Panc1 (cell line): ENCODE measurements at regions not wholly inside any gene's neighbourhood (a gene's known extent, or its start where the extent isn't known, plus 50 kb on each side); places are given as distances from the start of the nearest gene placed in this dataset.

Source experiments
- ATAC-seq: fragments of 200-7000 bp; cut with Tn5 transposase; 2 replicates; pipeline ENCODE4 v1.9.1; 2020; ENCODE audit warnings: mild to moderate bottlenecking, moderate library complexity
- BruUV-seq: library from RNA; stranded (reverse); fragments of 400-500 nt; replicated peaks from 2 replicates; lab custom pipeline; 2021; lab: Mats Ljungman, UMichigan
- CTCF ChIA-PET: fragments of 300-600 bp; sonication (Branson Sonifier 250); formaldehyde crosslinking; loops from one replicate; lab custom pipeline; 2022; ENCODE audit warnings: antibody characterized with exemption; lab: Charles Lee
- POLR2A ChIA-PET: fragments of 300-600 bp; sonication (Branson Sonifier 250); formaldehyde crosslinking; loops from one replicate; lab custom pipeline; 2022; ENCODE audit warnings: antibody characterized with exemption; lab: Charles Lee
- DNase-seq: peaks from one replicate; pipeline ENCODE4 v3.0.0-alpha.2; 2010; ENCODE audit warnings: low read depth, low spot score
- H3K27ac ChIP-seq: 2 replicates; pipeline ENCODE4 v1.5.1; 2011; ENCODE audit warnings: mild to moderate bottlenecking, low read length, inconsistent platforms
- H3K27me3 ChIP-seq: fragments of 200-500 bp; sonication (Bioruptor generic); 2 replicates; pipeline ENCODE4 v1.6.0; 2014; ENCODE audit warnings: low read length, inconsistent platforms; ENCODE audit not compliant: control insufficient read depth, insufficient read depth
- H3K36me3 ChIP-seq: fragments of 200-500 bp; sonication (Bioruptor generic); 2 replicates; pipeline ENCODE4 v1.5.1; 2014; ENCODE audit warnings: inconsistent platforms, mild to moderate bottlenecking, low read length, moderate library complexity; ENCODE audit not compliant: control insufficient read depth, insufficient read depth
- H3K4me1 ChIP-seq: 2 replicates; pipeline ENCODE4 v1.5.1; 2011; ENCODE audit warnings: inconsistent platforms, mild to moderate bottlenecking, low read length, moderate library complexity; ENCODE audit not compliant: control insufficient read depth, insufficient read depth
- H3K4me3 ChIP-seq, 2 experiments: 2 replicates each; pipeline ENCODE4 v1.5.1; 2011 to 2012; ENCODE audit warnings: low read depth in 2 of 2, low read length in 2 of 2, mild to moderate bottlenecking in 2 of 2, inconsistent platforms in 1 of 2, moderate library complexity in 1 of 2
- H3K9me3 ChIP-seq: fragments of 200-500 bp; sonication (Bioruptor generic); 2 replicates; pipeline ENCODE4 v1.5.1; 2014; ENCODE audit warnings: low read depth, mild to moderate bottlenecking, inconsistent platforms, low read length, moderate library complexity; ENCODE audit not compliant: control insufficient read depth, insufficient read depth
- POLR2AphosphoS5 ChIP-seq: IDR thresholded peaks from 2 replicates; pipeline ENCODE4 v1.6.1; 2012; ENCODE audit warnings: mild to moderate bottlenecking, low read depth, low read length, moderate library complexity
- SIN3A ChIP-seq: IDR thresholded peaks from 2 replicates; pipeline ENCODE4 v1.6.1; 2012; ENCODE audit warnings: low read depth, mild to moderate bottlenecking, low read length, moderate library complexity, borderline replicate concordance; ENCODE audit not compliant: insufficient read depth
- TCF7L2 ChIP-seq: IDR thresholded peaks from 2 replicates; pipeline ENCODE4 v1.6.1; 2011; ENCODE audit warnings: mild to moderate bottlenecking, low read depth, low read length, inconsistent platforms
- in situ Hi-C: cut with HindIII; loops from 2 replicates; pipeline ENCODE4 v1.10.0; 2016; ENCODE audit warnings: low sequenced_read_pairs, low pct_unique_long_range_greater_than_20kb
- intact Hi-C: fragments of 100-400 bp; cut with micrococcal nuclease; formaldehyde crosslinking; loops from one replicate; pipeline ENCODE4 v1.10.0; 2022; ENCODE audit not compliant: unreplicated experiment
- TF ChIP-seq, protein P1 (sequence below), 2 experiments: IDR thresholded peaks; 2 replicates each; pipeline ENCODE4 v1.6.1; 2011 to 2012; ENCODE audit warnings: low read depth in 2 of 2, control low read depth in 1 of 2, low read length in 1 of 2, mild to moderate bottlenecking in 1 of 2, moderate library complexity in 1 of 2; ENCODE audit not compliant: insufficient read depth in 1 of 2
- TF ChIP-seq, protein P2 (sequence below): fragments of 450-650 bp; IDR thresholded peaks from 2 replicates; pipeline ENCODE4 v1.5.1; 2017; ENCODE audit warnings: mild to moderate bottlenecking

DNA sequence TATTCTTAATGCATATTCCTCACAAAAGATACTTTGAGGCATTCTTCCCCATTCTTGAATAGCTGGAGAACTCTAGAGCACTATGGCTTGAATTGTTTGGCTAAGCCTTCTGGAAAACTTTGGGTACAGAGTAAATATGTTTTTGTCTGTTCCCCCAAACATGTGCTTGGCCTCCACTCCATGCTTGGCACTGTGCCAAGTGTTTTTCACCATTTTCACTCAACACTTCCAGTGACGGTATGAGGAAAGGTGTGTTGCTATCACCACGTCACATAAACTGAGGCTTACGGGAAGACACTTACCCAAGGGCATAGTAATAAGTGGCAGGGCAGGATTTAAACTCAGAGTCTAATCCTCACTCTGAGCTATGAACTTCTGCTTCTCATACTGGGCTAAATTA is 318.2 kb downstream of the WDR11 start:
- TF ChIP-seq POLR2AphosphoS5 (no peak), SIN3A (no peak), TCF7L2 (no peak)
- TF ChIP-seq, protein P1, sequence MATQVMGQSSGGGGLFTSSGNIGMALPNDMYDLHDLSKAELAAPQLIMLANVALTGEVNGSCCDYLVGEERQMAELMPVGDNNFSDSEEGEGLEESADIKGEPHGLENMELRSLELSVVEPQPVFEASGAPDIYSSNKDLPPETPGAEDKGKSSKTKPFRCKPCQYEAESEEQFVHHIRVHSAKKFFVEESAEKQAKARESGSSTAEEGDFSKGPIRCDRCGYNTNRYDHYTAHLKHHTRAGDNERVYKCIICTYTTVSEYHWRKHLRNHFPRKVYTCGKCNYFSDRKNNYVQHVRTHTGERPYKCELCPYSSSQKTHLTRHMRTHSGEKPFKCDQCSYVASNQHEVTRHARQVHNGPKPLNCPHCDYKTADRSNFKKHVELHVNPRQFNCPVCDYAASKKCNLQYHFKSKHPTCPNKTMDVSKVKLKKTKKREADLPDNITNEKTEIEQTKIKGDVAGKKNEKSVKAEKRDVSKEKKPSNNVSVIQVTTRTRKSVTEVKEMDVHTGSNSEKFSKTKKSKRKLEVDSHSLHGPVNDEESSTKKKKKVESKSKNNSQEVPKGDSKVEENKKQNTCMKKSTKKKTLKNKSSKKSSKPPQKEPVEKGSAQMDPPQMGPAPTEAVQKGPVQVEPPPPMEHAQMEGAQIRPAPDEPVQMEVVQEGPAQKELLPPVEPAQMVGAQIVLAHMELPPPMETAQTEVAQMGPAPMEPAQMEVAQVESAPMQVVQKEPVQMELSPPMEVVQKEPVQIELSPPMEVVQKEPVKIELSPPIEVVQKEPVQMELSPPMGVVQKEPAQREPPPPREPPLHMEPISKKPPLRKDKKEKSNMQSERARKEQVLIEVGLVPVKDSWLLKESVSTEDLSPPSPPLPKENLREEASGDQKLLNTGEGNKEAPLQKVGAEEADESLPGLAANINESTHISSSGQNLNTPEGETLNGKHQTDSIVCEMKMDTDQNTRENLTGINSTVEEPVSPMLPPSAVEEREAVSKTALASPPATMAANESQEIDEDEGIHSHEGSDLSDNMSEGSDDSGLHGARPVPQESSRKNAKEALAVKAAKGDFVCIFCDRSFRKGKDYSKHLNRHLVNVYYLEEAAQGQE (IDR thresholded peaks at IDR 0.05; ENCODE audit: insufficient read depth in 1 of 2, low read depth in 2 of 2, low read length in 1 of 2): no peak
- TF ChIP-seq, protein P2, sequence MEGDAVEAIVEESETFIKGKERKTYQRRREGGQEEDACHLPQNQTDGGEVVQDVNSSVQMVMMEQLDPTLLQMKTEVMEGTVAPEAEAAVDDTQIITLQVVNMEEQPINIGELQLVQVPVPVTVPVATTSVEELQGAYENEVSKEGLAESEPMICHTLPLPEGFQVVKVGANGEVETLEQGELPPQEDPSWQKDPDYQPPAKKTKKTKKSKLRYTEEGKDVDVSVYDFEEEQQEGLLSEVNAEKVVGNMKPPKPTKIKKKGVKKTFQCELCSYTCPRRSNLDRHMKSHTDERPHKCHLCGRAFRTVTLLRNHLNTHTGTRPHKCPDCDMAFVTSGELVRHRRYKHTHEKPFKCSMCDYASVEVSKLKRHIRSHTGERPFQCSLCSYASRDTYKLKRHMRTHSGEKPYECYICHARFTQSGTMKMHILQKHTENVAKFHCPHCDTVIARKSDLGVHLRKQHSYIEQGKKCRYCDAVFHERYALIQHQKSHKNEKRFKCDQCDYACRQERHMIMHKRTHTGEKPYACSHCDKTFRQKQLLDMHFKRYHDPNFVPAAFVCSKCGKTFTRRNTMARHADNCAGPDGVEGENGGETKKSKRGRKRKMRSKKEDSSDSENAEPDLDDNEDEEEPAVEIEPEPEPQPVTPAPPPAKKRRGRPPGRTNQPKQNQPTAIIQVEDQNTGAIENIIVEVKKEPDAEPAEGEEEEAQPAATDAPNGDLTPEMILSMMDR: no peak
- H3K9me3 ChIP-seq: no peaks in the 10 kb centered on the region
- H3K4me3 ChIP-seq: no peak overlapping the region
- DNase-seq (no peak), ATAC-seq (no peak)
- in situ Hi-C loops (no loop called here), intact Hi-C loops (no loop called here)
- no peaks in the 10 kb centered on the region; the same call in none of the 2 replicates for H3K27me3 ChIP-seq
- H3K27ac ChIP-seq: no peak overlapping the region
- no peaks in the 10 kb centered on the region for H3K36me3 ChIP-seq
- no TSS peak for BruUV-seq
- CTCF ChIA-PET: no interaction called here
- no peaks in the 10 kb centered on the region for H3K4me1 ChIP-seq
- POLR2A ChIA-PET: no interaction called here

DNA sequence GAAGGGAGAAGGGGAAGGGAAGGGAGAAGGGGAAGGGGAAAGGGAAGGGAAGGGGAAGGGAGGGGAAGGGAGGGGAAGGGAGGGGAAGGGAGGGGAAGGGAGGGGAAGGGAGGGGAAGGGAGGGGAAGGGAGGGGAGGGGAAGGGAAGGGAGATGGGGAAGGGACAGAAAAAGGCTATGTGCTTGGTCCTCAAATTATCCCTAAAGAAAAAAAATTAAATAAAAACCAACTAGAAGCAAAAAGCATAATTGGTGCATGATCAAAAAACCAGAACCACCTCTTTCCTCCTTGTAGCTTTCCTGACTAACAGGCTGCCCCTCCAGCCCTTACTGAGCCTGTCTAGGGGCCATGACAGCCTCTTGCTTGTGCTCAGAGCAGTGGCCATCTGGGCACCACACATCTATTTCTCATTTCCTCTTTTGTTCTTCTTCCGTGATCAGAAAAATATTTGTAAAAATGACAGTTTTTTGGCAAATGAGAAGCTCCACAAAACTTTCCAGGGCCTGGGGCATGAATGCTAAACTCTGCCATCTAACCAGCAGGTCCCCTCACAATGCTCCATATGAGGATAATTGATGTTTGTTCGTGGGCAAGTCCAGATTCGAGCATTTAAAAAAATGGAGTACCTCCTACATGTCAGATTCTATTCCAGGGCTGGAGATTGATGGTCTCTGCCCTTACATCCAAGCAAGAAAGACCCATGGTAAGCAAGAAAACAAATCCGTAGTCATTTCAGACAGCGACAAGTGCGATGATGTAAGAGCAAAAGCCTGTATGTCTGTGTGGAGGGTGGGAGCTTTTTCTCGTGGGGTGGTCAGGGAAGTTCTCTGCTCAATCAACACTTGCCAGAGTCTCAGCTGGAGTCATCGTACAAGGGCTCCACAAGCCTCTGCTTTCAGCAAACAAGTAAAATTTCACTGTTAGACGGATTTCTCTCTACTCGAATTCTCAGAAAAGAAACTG is 320.9 kb downstream of the WDR11 start:
- CTCF ChIA-PET: no interaction called here
- in situ Hi-C loops: no loop called here
- H3K9me3 ChIP-seq: no peaks in the 10 kb centered on the region
- no peaks in the 10 kb centered on the region for H3K4me1 ChIP-seq
- no peak for ATAC-seq
- no peak overlapping the region for H3K4me3 ChIP-seq
- BruUV-seq: no TSS peak
- H3K27ac ChIP-seq: no peak overlapping the region
- intact Hi-C loops: no loop called here
- H3K27me3 ChIP-seq: no peaks in the 10 kb centered on the region; the same call in none of the 2 replicates
- H3K36me3 ChIP-seq: no peaks in the 10 kb centered on the region
- TF ChIP-seq TCF7L2 (no peak), SIN3A (no peak), POLR2AphosphoS5 (no peak)
- TF ChIP-seq, protein P1 (IDR thresholded peaks at IDR 0.05; ENCODE audit: insufficient read depth in 1 of 2, low read depth in 2 of 2, low read length in 1 of 2): no peak
- TF ChIP-seq, protein P2: no peak
- no peak for DNase-seq
- POLR2A ChIA-PET: no interaction called here
